Posterior vena cava (tissue), 2 donors: ENCODE measurements at regions not wholly inside any gene's neighbourhood (a gene's known extent, or its start where the extent isn't known, plus 50 kb on each side); places are given as distances from the start of the nearest gene placed in this dataset.

ENCODE experiments used
- DNase-seq: peaks from one replicate; pipeline ENCODE4 v3.0.0-alpha.2; 2020; ENCODE audit warnings: low spot score
- intact Hi-C, 2 donors: fragments of 100-400 bp; cut with DNase I; formaldehyde crosslinking; loops; one replicate each; pipeline versions ENCODE4 v1.14.1 to v1.14.2; 2022 to 2023
- donor health status: DM: yes; HTN: yes; CAD: no.
- donor health status: DM: yes; HTN: yes; CAD: no.

- intact Hi-C loops, result no loop called here
These were observed 177.8 kb downstream of the RPS29 start for GRCh38 chr14:49408187-49408933.

DNA sequence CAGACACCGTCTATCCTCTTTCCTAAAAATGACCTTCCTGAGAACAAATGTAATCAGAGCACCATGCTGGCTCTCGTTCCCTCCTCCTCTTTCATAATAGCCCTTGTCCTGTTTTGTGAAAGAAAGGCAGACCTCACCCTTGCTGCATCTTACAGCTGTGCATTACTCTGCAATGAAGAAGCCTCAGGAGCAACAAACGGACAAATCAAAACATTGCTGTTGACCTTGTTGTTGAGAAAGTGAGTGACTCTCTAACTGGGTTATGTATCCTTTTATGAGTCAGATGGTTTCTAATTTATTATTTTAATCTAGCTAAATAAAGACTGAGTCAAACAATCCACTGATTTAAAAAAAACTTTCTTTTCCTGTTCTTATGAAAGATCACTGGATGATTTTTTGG lies 180.9 kb downstream of the RPS29 start:
- intact Hi-C loops, result no loop called here
- DNase-seq, result no peak

More at GRCh38 chr14:49408187-49408933, 177.8 kb downstream of the RPS29 start:
- DNase-seq, result no peak

GRCh38 chr14:49401373-49401772 lies 184.8 kb downstream of the RPS29 start:
- DNase-seq, result no peak
- intact Hi-C loops, result no loop called here

DNA sequence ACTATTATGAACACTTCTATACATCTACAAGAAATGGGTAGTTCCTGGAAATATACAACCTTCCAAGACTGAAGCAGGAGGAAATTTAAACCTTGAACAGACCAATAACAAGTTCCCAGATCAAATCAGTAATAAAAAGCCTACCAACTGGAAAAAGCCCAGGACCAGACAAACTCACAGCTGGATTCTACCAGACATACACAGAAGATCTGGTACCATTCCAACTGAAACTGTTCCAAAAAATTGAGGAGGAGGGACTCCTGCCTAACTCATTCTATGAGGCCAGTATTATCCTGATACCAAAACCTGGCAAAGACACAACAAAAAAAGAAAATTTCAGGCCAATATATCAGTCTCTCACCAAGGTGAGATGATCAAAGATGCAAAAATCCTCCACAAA lies 189.4 kb downstream of the RPS29 start:
- DNase-seq, result no peak
- intact Hi-C loops, result no loop called here

DNA sequence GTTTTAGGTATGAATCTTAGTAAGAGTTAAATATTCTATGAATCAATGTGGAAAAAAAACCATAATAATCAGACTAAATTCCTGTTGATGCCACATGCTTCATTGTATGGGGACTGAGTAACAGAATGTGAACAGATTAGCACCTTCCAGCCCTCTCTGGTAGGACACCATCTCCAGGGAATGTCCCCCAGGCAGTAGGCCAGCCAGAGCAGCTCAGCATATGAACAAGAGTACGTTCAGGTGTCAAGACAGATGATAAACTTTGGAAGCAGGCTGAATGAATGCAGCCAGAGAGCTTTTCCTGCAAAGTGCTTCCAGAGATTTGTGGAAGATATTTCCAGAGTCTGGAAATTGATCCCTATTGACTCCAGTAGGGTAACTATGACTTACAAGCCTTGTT lies 204.4 kb downstream of the RPS29 start:
- intact Hi-C loops, result no loop called here
- no peak for DNase-seq

DNA sequence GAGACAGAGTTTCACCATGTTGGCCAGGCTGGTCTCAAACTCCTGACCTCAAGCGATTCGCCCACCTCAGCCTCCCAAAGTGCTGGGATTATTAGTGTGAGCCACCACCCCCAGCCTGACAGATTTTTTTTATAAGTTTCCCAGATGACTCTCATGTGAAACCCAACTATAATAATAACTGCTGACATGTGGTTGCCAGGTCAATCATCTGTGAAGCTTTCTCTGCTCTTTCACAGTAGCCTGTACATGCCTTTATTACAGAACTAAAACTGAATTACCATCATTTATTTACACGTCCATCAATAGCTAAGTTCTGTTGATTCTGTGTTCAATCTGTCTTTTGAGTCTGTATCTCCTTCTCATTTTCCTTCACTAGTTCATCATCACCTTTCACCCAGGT lies 218.5 kb downstream of the RPS29 start:
- DNase-seq, result no peak
- intact Hi-C loops, result no loop called here

- intact Hi-C loops, result no loop called here
- DNase-seq, result no peak
These were observed 219.8 kb downstream of the RPS29 start for GRCh38 chr14:49366416-49366815.

DNA sequence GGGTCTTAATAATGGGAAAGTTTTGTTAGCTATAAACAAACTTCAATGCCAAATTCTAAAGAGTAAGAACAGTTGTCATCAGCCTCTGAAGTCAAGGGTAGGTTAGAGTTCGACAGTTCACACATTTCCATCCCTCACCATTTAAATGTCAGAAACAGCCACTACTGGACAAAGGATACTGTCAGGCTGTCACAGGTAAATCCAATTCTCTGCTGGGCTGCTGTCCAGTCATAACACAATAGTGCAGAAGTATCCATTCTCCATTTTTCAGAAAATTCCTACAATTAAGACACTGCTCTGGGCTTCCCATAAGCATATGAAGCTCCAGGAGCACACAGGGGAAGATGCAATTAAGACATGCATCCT lies 221.4 kb downstream of the RPS29 start:
- intact Hi-C loops, result no loop called here
- no peak for DNase-seq

- intact Hi-C loops, result no loop called here
These were observed 222.1 kb downstream of the RPS29 start for GRCh38 chr14:49363821-49364751.

DNA sequence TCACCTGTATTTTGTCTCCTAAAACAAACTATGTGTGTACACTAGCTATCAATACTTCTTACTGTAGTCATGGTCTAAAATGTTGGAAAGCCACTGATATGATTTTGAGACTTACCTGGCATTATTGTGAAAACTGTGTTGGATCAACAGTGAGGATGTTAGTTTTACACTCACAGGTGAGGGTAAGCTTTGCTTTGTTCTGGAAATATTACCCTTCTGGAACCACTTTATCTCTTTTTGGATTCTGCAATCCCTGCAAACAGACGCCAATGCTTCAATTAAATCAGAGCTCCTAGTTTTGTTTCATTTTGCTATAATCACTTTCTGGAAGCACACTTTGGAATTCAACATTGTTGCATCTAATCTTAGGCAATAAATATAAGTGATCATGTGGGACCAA lies 223.3 kb downstream of the RPS29 start:
- intact Hi-C loops, result no loop called here
- DNase-seq, result no peak

More at GRCh38 chr14:49363821-49364751, 222.1 kb downstream of the RPS29 start:
- no peak for DNase-seq

DNA sequence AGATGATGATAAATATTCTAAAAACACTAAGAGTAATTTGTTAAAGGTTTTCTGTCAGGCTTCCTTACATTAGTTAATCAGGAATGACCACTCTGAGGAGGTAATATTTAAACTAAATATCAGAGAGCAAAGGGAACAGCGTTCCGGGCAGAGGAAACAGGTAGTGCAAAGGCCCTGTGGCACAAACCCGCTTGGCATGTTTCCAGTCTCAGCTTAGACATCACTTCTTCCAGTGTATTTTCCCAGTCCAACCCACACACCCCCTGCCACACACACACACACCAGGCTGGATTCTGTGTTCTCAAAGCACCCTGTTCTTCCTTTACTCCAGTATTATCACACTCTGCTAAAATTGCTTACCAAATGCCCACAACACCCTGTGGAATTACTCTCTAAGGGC lies 247.1 kb downstream of the RPS29 start:
- intact Hi-C loops, result no loop called here
- DNase-seq, result no peak

- no peak for DNase-seq
- intact Hi-C loops, result no loop called here
These were observed 266.4 kb downstream of the RPS29 start for GRCh38 chr14:49319810-49320209.

DNA sequence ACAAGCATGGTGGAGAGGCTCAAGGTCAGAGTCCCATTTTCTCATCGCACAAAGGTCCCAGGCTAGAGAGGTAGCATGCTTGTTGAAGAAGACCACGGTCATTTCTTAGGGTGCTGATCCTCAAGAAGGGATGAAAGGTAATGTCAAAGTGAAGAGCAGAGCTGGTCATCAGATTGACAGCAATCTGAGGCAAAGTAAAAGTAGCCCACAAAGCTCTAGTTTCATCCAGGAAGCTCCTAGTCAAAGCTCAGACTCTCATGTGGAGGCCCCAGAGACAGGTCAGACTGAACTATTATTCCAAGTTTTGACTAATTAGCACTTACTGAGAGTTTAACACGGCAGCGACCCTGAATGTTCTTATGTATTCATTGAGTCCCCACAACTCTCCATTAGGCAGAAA lies 270.6 kb downstream of the RPS29 start:
- intact Hi-C loops, result no loop called here
- DNase-seq, result no peak

DNA sequence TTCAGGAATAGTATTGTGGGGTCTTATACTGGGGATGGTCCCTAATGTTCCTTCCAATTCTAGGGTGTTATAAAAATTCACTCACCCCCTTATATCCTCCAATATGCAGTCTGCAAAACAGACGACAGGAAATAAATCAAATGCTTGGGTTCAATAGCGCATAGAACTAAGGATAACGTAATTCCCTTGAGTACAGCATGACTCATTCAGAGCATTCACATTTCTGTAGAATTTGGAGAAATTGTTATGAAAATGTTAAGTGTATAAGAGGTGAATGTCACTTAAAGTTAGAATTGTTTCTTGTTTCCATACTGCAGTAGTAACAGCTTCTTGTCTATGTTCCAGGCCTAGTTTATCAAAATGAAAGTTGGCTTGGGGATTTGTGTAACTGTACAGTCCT lies 271.4 kb downstream of the RPS29 start:
- no peak for DNase-seq
- intact Hi-C loops, result no loop called here

- intact Hi-C loops, result no loop called here
- DNase-seq, result no peak
These were observed 273.1 kb downstream of the RPS29 start for GRCh38 chr14:49313108-49313507.

DNA sequence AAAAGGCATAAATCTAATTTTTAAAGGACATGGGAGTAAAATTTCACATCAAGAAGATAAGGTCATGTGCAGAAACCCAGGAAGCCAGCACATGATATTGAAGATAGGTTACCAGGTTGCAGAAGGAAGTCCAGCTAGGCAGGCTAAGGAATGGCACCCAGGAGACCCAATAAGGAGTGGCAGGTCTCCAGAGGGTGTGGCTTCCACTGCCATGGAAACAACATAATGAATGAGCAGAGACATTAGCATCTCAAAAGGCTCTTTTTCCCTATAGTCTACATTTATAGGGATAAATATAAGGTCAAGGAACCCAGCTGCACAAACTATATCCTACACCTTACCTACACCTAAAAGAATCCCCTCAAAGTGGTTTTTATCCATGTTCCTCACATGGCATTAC lies 275.9 kb downstream of the RPS29 start:
- intact Hi-C loops, result no loop called here
- DNase-seq, result no peak

DNA sequence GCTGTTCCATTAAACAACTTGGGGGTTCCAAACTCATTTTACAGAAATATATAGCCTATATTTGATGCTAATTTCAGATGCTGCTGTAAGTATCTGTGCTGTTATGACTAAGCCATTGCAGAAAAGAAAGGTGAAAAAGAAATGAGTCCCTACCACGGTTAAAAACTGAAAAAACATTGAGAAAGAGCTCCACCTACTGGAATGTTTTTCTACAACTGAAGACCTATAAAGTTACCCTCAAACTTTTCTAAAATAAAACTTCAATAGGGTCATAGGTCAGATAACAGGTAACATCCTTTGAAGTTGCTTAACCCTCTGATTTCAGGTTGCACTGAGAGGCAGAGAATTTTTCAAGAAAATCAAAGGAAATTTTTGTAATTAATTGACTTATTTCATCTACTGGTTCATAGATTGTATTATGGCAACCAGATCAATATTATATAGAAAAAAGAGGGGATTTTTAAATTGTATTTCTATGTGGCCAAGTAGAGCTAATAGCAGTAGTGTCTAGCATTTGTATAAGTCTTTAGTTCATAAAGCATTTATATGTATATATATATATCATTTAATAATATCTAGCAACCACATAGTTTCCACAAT lies 279.9 kb downstream of the RPS29 start:
- intact Hi-C loops, result no loop called here
- DNase-seq, result no peak

GRCh38 chr14:49303946-49304516 lies 282.1 kb downstream of the RPS29 start:
- intact Hi-C loops, result no loop called here
- no peak for DNase-seq

GRCh38 chr14:49297102-49297501 lies 289.1 kb downstream of the RPS29 start:
- DNase-seq, result no peak
- intact Hi-C loops, result no loop called here

GRCh38 chr14:49294621-49295148 lies 291.5 kb downstream of the RPS29 start:
- intact Hi-C loops, result no loop called here
- DNase-seq, result no peak
